GDM1 (cell line): ENCODE measurements at regions not wholly inside any gene's neighbourhood (a gene's known extent, or its start where the extent isn't known, plus 50 kb on each side); places are given as distances from the start of the nearest gene placed in this dataset.
"Not testable (repeated sequence)": the region's sequence is repeated elsewhere in the genome, so short reads cannot be mapped to it uniquely, and the experiment has no call there.

Experiments used
- DNase-seq: peaks from one replicate; lab custom pipeline; 2025; lab: John Stamatoyannopoulos, UW

- no peak for DNase-seq
Observed at GRCh38 chr14:43540948-43541347, 966.1 kb downstream of the FSCB start.

DNA sequence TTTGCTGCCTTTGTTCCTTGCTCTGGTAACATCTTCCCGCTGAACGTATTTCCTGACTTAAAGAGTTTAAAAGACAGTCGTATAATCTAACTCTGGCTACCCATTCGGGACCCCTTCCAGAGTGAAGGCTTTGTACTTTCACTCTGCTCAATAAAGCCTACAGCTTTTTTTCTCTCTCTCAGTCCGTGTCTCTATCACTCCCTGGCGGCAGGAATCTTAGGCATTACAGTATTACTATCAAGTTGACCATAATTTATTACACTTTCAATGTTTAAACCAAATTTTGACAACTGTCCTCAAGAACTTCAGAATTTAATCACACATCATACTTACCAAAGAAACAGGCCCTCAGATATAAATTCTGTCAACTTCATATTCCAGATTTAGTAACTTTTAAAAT, 967.9 kb downstream of the FSCB start:
- DNase-seq = no peak

GRCh38 chr14:43535231-43535838, 971.7 kb downstream of the FSCB start:
- DNase-seq = no peak

GRCh38 chr14:43532825-43533416, 974.2 kb downstream of the FSCB start:
- DNase-seq = no peak

GRCh38 chr14:43528321-43528720, 978.8 kb downstream of the FSCB start:
- DNase-seq = no peak

DNA sequence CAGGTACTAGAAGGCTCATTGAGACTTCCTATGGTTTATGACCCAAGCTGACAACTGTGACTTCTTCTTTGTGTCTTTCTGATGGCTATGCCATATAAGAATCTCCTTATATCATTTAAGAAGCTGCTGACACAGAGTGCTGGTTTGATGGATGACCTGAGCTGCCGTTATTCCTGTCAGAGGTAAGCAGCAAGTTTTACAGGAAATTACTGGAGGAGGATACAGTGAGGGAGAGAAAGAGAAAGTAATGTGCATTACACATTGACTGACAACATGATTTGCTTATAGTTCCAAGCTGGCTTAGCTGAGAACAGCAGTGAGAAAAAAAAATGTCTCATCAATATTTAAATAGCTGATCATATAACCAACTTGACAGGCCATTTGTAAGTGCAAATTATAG, 981.4 kb downstream of the FSCB start:
- no peak for DNase-seq

GRCh38 chr14:43522901-43523300, 984.2 kb downstream of the FSCB start:
- DNase-seq = no peak

- no peak for DNase-seq
Observed at GRCh38 chr14:43522191-43522590, 984.9 kb downstream of the FSCB start.

DNA sequence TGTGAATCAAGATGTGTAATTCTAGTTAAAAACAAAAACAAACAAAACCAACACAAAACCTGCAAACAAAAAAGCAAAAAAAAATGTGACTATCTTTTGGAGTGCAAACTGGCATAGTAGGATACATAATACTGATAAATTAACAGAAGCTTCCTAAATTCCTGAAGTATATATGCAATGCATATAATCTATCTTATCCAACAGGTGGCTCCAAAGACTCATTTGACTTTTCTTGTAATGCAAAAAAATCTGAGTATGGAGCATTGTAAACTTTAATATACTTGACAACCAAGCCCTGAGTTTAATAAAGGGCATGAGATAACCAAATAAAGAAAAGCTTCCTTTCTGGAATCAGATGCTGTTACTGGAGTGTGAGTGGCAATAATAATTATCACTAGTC, 1003.6 kb downstream of the FSCB start:
- DNase-seq = no peak

- DNase-seq = not testable (repeated sequence)
Observed at GRCh38 chr14:43492359-43492758, 1014.7 kb downstream of the FSCB start.

DNA sequence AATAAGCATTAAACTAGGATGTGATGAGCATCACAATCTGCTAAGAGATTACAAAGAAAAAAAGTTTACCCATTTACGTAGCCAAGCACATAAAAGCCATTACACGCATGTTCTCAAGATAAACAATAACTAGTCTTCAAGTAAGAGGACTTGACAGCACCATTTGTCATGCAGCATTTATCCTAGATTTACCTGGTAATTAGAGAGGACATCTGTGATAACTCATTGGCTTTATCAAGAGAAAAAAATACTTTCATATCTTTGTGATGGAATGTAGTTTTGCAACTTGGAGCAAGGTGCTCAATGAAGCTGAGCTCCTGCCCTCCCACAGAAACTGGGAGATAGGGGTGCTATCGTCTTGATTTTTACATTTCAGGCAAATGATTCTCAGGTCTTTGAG, 1023.7 kb downstream of the FSCB start:
- no peak for DNase-seq

- no peak for DNase-seq
Observed at GRCh38 chr14:43481864-43482263, 1025.2 kb downstream of the FSCB start.

DNA sequence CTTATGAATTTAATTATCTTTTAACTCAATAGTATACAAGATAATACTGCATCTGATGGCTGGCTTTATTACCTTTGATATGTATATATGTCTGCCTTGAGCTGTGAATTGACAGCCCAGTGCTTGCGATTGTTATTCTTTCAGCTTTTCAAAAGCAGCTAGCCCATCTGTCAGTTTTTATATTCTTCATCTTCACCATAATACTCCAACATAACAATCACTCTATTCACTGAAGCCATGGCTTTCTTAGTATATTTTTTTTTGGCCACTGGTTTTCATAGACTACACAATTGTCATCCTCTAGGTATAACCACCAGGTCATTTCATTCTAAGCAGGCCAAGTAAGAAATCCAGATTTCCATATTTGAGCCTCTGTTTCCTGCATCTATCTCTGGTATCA, 1026.1 kb downstream of the FSCB start:
- no peak for DNase-seq

DNA sequence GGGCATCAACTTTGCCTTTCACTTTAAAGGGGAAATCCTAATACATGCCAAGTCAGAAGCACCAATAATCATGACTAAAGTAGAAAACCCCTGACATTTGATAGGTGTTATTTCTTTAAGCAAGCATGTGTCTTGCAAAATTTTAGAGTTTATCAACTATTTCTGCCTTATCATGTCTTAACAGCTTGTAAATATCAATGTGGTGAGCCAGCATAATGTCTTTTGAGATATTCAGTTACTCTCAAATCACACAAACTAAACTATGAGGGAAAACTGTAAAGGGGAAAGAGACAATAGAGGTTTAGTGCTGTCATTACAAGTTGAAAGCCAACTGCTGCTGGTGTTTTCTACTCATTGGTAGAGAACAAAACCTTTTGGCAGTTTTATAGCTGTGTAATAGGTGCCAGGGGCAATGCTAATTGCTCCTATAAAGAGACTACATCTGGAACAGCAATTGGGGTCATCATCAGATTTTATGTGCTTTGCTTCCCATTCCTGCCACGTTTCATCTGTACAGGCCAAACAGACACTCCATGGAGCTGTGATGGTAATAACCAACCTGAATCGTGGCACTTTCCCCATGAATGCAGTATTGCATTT, 1027.4 kb downstream of the FSCB start:
- DNase-seq = no peak

GRCh38 chr14:43476822-43477221, 1030.3 kb downstream of the FSCB start:
- no peak for DNase-seq

- DNase-seq = no peak
Observed at GRCh38 chr14:43475757-43476156, 1031.3 kb downstream of the FSCB start.

GRCh38 chr14:43471595-43471994, 1035.5 kb downstream of the FSCB start:
- no peak for DNase-seq

DNA sequence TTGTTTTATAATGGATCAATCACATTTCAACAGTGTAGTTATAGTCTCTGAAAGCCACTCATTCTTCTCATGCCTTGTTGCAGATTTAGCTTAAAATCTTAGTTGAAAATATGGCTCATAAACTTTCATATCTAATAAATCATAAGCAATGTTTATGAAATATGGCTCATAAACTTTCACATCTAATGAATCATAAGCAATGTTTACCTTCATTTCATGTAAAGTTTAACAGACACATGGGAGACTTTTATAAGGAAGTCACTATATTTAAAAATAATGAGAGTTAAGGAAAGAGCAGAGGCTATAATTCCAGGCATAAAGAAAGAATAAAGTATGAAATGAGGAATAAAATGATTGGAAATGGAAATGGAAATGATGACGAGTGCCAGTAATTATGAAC, 1042.1 kb downstream of the FSCB start:
- no peak for DNase-seq

DNA sequence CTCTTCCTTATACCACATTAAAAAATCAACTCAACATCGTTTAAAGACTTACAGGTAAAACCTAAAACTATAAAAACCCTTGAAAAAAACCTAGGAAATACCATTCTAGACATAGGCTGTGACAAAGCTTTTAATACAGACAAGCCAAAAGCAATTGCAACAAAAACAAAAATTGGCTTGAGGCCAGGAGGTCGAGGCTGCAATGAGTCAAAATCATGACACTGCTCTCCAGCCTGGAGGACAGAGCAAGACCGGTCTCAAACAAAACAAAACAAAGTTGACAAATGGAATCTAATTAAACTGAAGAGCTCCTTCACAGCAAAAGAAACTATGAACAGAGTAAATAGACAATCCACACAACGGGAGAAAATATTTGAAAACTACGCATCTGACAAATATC, 1057.8 kb downstream of the FSCB start:
- DNase-seq = no peak

DNA sequence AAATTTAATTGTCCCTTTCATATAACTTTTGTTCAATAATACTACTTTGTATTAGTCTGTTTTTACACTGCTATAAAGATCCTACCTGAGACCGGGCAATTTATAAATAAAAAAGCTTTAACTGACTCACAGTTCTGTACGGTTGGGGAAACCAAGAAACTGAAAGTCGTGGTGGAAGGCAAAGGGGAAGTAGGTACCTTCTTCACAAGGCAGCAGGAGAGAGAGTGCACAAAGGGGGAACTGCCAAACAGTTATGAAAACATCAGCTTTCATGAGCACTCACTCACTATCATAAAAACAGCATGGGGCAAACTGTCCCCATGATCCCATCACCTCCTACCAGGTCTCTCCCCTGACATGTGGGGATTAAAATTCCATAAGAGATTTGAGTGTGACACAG, 1069.0 kb downstream of the FSCB start:
- DNase-seq = no peak

GRCh38 chr14:43418324-43418723, 1088.8 kb downstream of the FSCB start:
- no peak for DNase-seq

GRCh38 chr14:43413084-43413483, 1094.0 kb downstream of the FSCB start:
- no peak for DNase-seq

GRCh38 chr14:43411841-43412240, 1095.2 kb downstream of the FSCB start:
- no peak for DNase-seq

- DNase-seq = no peak
Observed at GRCh38 chr14:43410631-43411030, 1096.5 kb downstream of the FSCB start.
